ENCODE measurements at regions not wholly inside any gene's neighbourhood (a gene's known extent, or its start where the extent isn't known, plus 50 kb on each side); places are given as distances from the start of the nearest gene placed in this dataset.
"Not testable (repeated sequence)": the region's sequence is repeated elsewhere in the genome, so short reads cannot be mapped to it uniquely, and the experiment has no call there.

DNA sequence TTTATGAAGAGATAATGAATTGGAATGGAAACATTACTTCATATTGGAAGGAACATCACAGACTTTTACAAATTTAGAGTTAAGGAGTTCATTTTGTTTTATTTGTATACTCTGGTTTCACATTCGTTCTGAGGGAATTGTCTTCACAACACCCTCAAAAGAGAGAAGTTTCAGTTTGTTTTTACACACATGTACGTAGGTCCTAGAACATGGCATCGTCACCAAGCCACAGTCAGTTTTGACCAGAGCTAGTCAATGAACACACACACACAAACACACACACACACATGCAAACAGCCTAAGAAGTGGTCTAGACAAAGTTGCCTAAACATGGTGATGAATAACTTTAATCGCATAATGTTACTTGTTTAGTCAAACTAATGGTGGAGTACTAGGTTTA lies 427.9 kb upstream of the BCHE start:
- TF ChIP-seq, protein P1, sequence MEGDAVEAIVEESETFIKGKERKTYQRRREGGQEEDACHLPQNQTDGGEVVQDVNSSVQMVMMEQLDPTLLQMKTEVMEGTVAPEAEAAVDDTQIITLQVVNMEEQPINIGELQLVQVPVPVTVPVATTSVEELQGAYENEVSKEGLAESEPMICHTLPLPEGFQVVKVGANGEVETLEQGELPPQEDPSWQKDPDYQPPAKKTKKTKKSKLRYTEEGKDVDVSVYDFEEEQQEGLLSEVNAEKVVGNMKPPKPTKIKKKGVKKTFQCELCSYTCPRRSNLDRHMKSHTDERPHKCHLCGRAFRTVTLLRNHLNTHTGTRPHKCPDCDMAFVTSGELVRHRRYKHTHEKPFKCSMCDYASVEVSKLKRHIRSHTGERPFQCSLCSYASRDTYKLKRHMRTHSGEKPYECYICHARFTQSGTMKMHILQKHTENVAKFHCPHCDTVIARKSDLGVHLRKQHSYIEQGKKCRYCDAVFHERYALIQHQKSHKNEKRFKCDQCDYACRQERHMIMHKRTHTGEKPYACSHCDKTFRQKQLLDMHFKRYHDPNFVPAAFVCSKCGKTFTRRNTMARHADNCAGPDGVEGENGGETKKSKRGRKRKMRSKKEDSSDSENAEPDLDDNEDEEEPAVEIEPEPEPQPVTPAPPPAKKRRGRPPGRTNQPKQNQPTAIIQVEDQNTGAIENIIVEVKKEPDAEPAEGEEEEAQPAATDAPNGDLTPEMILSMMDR (IDR thresholded peaks at IDR 0.05; ENCODE audit: low read depth, low read length), result no peak
- no peak overlapping the region for H3K4me3 ChIP-seq (ENCODE audit: low read depth, low read length)
- no peaks in the 10 kb centered on the region for H3K36me3 ChIP-seq
- no peaks in the 10 kb centered on the region for H3K4me1 ChIP-seq
- H3K9me3 ChIP-seq, result no peaks in the 10 kb centered on the region
- no peaks in the 10 kb centered on the region for H3K27me3 ChIP-seq
- no peak for DNase-seq

DNA sequence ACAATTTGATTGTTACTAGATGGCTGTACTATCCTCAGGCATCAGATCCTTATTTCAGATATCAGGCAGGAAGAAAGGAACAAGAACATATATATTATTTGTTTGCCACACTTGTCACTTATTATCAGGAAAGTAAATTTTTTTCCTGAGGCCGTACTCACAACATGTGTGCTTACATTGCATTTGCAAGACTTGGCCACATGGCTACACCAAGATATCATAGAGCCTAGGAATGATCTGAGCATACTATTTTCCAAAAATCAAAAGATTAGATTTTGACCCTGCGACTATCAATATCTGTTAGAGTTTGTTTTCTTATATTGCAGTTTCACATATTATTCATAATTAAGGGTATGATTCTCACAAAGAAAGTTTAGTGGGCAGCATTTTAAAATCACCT lies 426.2 kb upstream of the BCHE start:
- H3K36me3 ChIP-seq, result no peaks in the 10 kb centered on the region
- H3K4me1 ChIP-seq, result no peaks in the 10 kb centered on the region
- no peaks in the 10 kb centered on the region for H3K9me3 ChIP-seq
- H3K4me3 ChIP-seq (ENCODE audit: low read depth, low read length), result no peak overlapping the region
- TF ChIP-seq, protein P1 (IDR thresholded peaks at IDR 0.05; ENCODE audit: low read depth, low read length), result no peak
- DNase-seq, result no peak
- no peaks in the 10 kb centered on the region for H3K27me3 ChIP-seq

DNA sequence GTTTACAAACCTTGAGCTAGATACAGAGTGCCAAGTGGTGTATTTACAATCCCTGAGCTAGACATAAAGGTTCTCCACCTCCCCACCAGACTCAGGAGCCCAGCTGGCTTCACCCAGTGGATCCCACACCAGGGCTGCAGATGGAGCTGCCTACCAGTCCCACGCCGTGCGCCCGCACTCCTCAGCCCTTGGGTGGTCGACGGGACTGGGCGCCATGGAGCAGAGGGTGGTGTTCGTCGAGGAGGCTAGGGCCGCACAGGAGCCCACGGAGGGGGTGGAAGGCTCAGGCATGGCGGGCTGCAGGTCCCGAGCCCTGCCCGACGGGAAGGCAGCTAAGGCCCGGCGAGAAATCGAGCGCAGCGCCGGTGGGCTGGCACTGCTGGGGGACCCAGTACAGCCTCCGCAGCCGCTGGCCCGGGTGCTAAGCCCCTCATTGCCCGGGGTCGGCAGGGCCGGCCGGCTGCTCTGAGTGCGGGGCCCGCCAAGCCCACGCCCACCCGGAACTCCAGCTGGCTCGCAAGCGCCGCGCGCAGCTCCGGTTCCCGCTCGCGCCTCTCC lies 421.1 kb upstream of the BCHE start:
- not testable (repeated sequence) for H3K27me3 ChIP-seq; H3K4me3 ChIP-seq (ENCODE audit: low read depth, low read length); H3K9me3 ChIP-seq; DNase-seq; H3K36me3 ChIP-seq; H3K4me1 ChIP-seq

DNA sequence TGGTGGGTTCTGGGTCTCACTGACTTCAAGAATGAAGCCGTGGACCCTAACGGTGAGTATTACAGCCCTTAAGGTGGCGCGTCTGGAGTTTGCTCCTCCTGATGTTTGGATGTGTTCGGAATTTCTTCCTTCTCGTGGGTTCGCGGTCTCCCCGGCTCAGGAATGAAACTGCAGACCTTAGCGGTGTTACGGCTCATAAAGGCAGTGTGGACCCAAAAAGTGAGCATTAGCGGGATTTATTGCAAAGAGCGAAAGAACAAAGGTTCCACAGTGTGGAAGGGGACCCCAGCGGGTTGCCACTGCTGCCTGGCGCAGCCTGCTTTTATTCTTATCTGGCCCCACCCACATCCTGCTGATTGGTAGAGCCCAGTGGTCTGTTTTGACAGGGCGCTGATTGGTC lies 420.5 kb upstream of the BCHE start:
- H3K4me1 ChIP-seq, result no peaks in the 10 kb centered on the region
- no peak for DNase-seq
- no peaks in the 10 kb centered on the region for H3K27me3 ChIP-seq
- TF ChIP-seq, protein P1 (IDR thresholded peaks at IDR 0.05; ENCODE audit: low read depth, low read length), result no peak
- no peaks in the 10 kb centered on the region for H3K36me3 ChIP-seq
- H3K9me3 ChIP-seq, result no peaks in the 10 kb centered on the region
- H3K4me3 ChIP-seq (ENCODE audit: low read depth, low read length), result no peak overlapping the region

DNA sequence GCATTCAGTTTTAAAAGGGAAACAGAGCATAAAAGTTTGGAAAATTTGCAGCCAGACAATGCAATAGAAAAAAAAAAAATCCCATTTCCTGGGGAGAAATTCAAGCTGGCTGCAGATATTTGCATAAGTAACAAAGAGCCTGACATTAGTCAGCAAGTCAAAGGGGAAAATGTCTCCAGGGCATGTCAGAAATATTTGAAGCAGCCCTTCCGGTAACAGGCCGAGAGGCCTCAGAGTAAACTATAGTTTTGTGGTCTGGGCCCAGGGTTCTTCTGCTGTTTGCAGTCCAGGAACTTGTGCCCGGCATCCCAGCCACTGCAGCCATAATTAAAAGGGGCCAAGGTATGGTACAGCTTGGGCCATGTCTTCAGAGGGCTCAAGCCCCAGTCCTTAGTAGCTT lies 411.6 kb upstream of the BCHE start:
- TF ChIP-seq, protein P1 (IDR thresholded peaks at IDR 0.05; ENCODE audit: low read depth, low read length), result no peak

DNA sequence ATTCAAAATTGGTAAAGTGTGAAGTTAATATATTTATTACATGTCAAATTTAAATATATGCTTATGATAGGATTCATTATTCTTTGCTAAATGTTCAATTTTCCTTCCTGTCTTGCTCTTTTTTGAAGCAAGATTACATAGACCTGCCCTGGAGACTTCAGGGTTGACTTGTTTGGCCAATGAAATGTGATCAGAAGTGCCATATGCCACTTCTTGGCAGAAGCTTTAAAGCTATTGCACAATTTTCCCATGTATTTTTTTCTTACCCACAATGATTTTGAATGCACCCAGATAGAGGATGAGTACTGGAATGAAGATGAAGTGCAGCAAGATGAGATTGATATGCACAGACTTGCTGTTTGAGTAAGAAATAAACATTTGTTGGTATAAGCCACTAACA lies 406.3 kb upstream of the BCHE start:
- DNase-seq, result no peak
- no peaks in the 10 kb centered on the region for H3K27me3 ChIP-seq
- TF ChIP-seq, protein P1 (IDR thresholded peaks at IDR 0.05; ENCODE audit: low read depth, low read length), result no peak
- H3K9me3 ChIP-seq, result no peaks in the 10 kb centered on the region
- no peaks in the 10 kb centered on the region for H3K36me3 ChIP-seq
- no peak overlapping the region for H3K4me3 ChIP-seq (ENCODE audit: low read depth, low read length)
- H3K4me1 ChIP-seq, result no peaks in the 10 kb centered on the region

More for the DNA sequence above, 411.6 kb upstream of the BCHE start:
- no peaks in the 10 kb centered on the region for H3K9me3 ChIP-seq
- DNase-seq, result no peak
- no peaks in the 10 kb centered on the region for H3K36me3 ChIP-seq
- no peak overlapping the region for H3K4me3 ChIP-seq (ENCODE audit: low read depth, low read length)
- no peaks in the 10 kb centered on the region for H3K4me1 ChIP-seq
- no peaks in the 10 kb centered on the region for H3K27me3 ChIP-seq

DNA sequence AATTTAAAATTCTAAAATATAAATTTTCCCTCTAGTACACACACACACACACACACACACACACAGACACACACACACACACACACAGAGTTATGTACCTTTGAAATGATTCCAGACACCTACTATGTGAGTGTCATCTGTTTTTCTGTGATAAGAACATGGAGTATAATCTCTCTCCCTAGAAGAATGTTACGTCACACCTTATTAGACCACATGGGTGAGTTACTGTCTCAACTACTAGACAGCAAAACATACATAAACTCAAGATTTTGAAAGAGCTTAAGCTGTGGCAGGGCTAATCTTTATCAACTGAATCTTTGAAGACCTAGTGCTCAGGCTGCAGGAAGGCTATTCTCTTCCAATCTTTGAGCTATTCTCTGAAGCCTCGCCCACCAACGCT lies 385.9 kb upstream of the BCHE start:
- Histone ChIP-seq H3K27me3 (no peaks in the 10 kb centered on the region), H3K4me3 (ENCODE audit: low read depth, low read length) (no peak overlapping the region), H3K9me3 (no peaks in the 10 kb centered on the region; the same call in 1 of the 2 replicates), H3K4me1 (no peaks in the 10 kb centered on the region), H3K36me3 (no peaks in the 10 kb centered on the region)
- TF ChIP-seq, protein P1 (IDR thresholded peaks at IDR 0.05; ENCODE audit: low read depth, low read length), result no peak
- no peak for DNase-seq

Data from BE2C (cell line).